M059J (cell line): ENCODE measurements at regions not wholly inside any gene's neighbourhood (a gene's known extent, or its start where the extent isn't known, plus 50 kb on each side); places are given as distances from the start of the nearest gene placed in this dataset.
A peak's percentile ranks its signal among the peaks of the same experiment; 100 is the strongest.

Source experiments
- DNase-seq: peaks from one replicate; pipeline ENCODE4 v3.0.0-alpha.2; 2012; ENCODE audit warnings: low read depth

- no peak for DNase-seq
Measured at GRCh38 chr14:44297437-44297836, 209.6 kb downstream of the FSCB start.

- DNase-seq, result no peak
Measured at GRCh38 chr14:44291366-44291915, 215.6 kb downstream of the FSCB start.

GRCh38 chr14:44287858-44288257, 219.2 kb downstream of the FSCB start:
- no peak for DNase-seq

GRCh38 chr14:44286201-44286600, 220.9 kb downstream of the FSCB start:
- DNase-seq, result no peak

- DNase-seq, result no peak
Measured at GRCh38 chr14:44283836-44284235, 223.2 kb downstream of the FSCB start.

GRCh38 chr14:44279357-44279756, 227.7 kb downstream of the FSCB start:
- no peak for DNase-seq

- no peak for DNase-seq
Measured at GRCh38 chr14:44271637-44272036, 235.4 kb downstream of the FSCB start.

GRCh38 chr14:44271006-44271405, 236.1 kb downstream of the FSCB start:
- DNase-seq, result no peak

- DNase-seq, result no peak
Measured at GRCh38 chr14:44265246-44265645, 241.8 kb downstream of the FSCB start.

- no peak for DNase-seq
Measured at GRCh38 chr14:44215660-44216059, 291.4 kb downstream of the FSCB start.

- no peak for DNase-seq
Measured at GRCh38 chr14:44211718-44212117, 295.4 kb downstream of the FSCB start.

- DNase-seq, result no peak
Measured at GRCh38 chr14:44204061-44204835, 302.8 kb downstream of the FSCB start.

- DNase-seq, result peak; percentile 0
Measured at GRCh38 chr14:44180975-44181374, 326.1 kb downstream of the FSCB start.

- no peak for DNase-seq
Measured at GRCh38 chr14:44170556-44170955, 336.5 kb downstream of the FSCB start.

GRCh38 chr14:44170101-44170500, 337.0 kb downstream of the FSCB start:
- DNase-seq, result no peak

GRCh38 chr14:44168566-44168965, 338.5 kb downstream of the FSCB start:
- DNase-seq, result no peak

- DNase-seq, result no peak
Measured at GRCh38 chr14:44166611-44167010, 340.5 kb downstream of the FSCB start.

GRCh38 chr14:44165936-44166335, 341.1 kb downstream of the FSCB start:
- DNase-seq, result no peak

- DNase-seq, result no peak
Measured at GRCh38 chr14:44165286-44165685, 341.8 kb downstream of the FSCB start.

GRCh38 chr14:44163946-44164345, 343.1 kb downstream of the FSCB start:
- DNase-seq, result no peak

GRCh38 chr14:44162197-44162596, 344.9 kb downstream of the FSCB start:
- DNase-seq, result no peak

GRCh38 chr14:44154874-44155273, 352.2 kb downstream of the FSCB start:
- no peak for DNase-seq

- DNase-seq, result no peak
Measured at GRCh38 chr14:44154446-44154845, 352.6 kb downstream of the FSCB start.
